ENCODE measurements at regions not wholly inside any gene's neighbourhood (a gene's known extent, or its start where the extent isn't known, plus 50 kb on each side); places are given as distances from the start of the nearest gene placed in this dataset.

- TF ChIP-seq EP300 (IDR thresholded peaks at IDR 0.05) = no peak
- no peak for TF ChIP-seq CTCF (IDR thresholded peaks at IDR 0.05)
- TF ChIP-seq POLR2A (IDR thresholded peaks at IDR 0.05) = no peak
Measured at GRCh38 chr1:63135801-63136200, 186.6 kb upstream of the FOXD3 start.
